GM19025 (cell line): ENCODE measurements at regions not wholly inside any gene's neighbourhood (a gene's known extent, or its start where the extent isn't known, plus 50 kb on each side); places are given as distances from the start of the nearest gene placed in this dataset.

ENCODE experiments used
- ATAC-seq: cut with Tn5 transposase; IDR thresholded peaks from one replicate; pipeline ENCODE4 v1.9.1; 2021; ENCODE audit warnings: mild to moderate bottlenecking, low read depth, moderate library complexity; ENCODE audit not compliant: unreplicated experiment

DNA sequence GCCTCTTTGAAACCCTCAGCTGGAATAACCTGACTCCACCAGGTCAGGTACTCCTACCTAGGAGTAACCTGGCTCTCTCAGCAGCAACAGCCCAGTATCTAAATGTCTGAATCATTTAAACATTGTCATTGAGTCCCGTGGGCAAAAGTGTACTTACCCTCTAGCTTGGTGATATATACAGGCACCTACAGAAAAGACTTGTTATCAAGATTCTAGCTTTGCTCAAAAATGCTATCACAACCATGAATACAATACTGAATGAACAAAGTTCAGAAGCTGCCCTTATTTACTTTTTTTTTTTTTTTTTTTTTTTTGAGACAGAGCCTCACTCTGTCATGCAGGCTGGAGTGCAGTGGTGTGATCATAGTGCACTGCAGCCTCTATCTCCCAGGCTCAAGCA, 268.2 kb downstream of the ZNF608 start:
- no peak for ATAC-seq

DNA sequence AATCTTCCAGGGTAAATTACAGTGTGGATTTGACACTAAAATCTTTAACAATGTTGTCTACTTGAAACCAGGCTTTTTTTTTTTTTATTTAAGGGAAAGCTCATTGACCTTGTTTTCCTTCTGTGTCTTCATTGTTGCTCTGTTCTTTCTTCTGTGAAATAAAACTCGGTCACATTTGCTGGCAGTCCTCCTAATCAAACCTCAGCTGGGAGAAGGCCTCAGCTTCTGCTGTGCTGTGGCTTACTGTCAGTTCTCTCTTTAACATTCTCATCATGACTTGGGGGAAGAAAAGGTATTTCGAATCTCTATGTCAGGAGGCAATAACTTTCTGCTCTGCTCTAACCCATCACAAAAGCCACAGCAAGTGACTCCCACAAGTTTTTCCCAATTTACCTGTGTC, 268.9 kb downstream of the ZNF608 start:
- ATAC-seq, result no peak

DNA sequence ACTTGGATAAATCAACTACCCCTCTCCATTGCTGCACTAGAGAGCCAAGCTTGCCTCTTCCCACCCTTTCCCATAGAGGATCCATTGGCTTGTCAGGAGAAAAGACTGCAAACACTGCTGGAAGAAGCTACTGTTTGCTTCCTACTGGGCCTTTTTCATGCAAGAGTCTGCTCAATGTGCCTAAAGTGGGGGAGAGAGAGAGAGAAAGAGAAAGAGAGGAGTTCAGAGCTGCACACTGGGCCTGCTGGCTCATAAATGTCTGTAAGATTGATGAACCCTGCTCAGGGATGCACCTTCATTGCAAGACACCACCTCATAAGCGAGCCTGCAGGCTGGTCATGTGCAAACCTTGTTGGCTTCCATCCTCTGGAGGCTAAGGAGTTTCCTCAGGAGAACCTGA, 269.4 kb downstream of the ZNF608 start:
- ATAC-seq, result no peak

DNA sequence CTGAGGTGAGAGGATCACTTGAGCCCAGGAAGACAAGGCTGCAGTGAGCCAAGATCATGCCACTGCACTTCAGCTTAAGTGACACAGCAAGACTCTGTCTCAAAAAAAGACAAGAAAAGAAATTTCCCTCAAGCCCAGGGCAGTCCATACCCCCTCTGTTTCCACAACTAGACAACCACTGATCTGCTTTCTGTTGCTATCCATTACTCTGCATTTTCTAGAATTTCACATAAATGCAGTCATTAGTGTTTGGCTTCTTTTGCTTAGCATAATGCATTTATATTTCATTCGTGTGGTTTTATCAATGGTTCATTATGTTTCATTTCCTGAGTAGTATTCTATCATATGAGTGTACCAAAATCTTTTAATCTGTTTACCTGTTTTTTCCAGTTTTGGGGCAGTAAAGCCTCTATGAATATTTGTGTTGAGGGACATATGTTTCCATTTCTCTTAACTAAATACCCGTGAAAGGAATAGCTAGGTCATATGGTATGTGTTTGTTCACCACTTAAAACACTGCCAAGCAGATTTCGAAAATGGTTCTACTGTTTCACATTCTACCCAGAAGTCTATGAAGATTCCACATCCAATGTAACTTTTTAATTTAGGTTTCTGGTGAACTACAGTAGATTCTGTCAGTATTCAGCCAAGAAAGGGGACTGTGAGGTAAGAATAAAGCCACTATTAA, 271.8 kb downstream of the ZNF608 start:
- no peak for ATAC-seq

DNA sequence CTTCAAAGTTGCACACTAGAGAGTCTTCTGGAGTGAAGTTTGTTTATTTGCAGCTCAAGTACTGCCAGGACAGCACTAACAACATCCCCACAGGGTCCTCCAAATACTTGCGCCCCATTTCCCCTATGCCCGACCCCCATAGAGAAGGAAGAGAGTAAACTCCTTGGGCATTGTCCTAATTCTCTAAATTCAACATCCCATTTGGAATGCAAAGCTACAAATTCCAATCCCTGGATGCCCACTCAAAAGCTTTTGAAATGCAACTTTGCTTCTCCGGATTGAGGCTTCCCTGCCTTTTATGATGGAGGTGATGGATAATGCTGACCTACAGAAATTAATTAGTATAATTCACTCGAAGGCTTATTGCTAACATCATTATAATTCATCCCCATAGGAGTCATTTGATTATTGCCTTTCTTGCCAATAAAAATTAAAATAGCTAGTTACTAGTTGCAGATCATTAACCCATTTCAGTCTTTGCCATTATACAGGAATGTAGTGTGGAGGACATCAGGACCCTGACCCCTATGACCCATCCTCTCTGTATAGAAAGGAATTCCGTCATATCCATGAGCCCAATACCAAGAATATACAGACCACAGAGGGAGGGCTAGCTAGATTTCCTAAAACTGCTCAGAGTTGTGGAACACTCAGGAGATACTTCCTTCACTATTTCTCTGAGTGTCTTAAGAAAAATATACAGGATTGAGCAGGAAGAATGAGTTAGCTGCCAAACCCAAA, 277.6 kb downstream of the ZNF608 start:
- no peak for ATAC-seq

DNA sequence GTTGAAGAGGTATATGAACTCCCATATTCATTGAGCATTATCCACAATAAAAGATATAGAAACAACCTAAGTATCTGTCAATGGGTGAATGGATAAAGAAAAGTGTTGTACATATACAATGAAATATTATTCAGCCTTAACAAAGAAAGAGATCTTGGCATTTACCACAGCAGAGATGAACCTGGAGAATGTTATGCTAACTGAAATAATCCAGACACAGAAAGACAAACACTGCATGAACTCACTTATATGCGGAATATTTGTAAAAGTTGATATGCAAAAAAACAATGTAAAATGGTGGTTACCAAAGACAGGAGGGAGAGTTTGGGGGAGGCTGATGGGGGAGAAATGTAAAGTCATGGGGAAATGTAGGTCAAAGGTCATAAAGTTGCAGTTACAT, 278.7 kb downstream of the ZNF608 start:
- no peak for ATAC-seq

DNA sequence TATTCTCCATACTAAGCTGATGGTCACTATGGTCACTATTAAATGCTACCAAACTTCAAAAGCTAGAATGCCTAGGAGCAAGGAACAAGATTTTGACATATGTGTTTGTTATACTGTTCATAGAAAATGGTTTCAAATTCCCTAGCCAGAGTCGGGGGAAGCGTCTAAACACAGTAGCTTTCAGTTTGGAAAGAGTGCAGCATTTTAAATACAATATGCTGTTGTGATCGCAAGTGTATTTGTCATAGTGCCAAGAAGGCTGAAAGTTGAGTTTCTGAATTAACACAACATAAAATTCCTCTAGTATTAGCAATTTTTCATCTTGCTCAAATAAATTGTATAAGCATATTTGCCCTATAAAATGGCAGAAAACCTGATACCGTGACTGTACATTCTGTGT, 280.4 kb downstream of the ZNF608 start:
- no peak for ATAC-seq

DNA sequence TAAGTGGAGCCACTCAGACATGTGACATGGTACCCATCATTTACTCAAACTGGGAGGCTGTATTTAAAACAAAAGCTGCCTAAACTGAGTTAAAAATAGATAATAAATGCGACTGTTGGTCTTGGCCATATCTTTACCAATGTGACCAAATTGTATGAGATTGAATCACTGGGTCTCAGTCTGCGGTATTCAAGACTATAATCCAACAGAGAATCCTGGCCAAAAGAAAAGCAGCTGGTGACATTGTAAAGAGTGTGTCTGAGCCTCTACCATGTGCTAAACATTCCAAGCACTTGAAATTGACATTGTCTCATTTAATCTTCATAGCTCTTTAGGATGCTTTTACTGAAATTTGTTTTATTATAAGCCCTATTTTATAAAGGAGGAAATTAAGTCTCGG, 282.6 kb downstream of the ZNF608 start:
- ATAC-seq, result no peak

DNA sequence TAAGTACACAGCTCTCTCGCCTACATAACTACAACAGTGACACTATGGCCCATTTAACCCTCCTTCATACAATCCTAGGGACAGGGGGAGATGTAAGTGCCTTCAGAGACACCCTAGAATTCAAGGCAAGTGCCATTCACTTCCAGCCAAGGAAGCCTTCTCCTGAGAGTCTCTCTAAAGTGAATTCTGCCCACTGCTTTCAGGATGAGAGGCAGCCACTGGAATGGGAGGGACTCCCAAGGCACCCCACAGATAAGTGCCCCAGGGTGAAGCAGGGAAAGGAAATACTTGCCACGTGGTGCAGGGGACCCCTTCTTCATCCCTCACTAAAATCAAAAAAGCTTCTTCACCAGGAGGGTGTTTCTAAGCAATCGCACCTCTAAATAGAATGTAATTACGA, 283.7 kb downstream of the ZNF608 start:
- ATAC-seq, result no peak

DNA sequence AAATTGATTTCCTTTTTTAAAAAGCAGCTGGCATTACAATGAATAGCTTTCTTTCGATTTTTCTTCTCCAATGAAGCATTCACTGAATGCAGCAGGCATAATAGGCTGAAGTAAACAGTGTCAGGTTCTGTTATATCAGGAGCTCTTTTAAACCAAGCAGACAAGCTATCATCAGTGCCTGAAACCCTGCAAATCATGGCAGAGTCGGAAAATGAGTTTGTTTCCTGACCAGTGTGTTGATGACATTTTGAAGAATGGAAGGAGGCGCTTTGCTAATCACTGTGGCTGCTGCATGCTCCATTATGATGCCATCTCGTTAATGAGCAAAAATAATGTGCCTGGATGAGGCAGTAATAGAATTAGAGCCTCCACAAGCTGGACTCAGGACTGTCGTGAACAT, 284.5 kb downstream of the ZNF608 start:
- ATAC-seq, result no peak

DNA sequence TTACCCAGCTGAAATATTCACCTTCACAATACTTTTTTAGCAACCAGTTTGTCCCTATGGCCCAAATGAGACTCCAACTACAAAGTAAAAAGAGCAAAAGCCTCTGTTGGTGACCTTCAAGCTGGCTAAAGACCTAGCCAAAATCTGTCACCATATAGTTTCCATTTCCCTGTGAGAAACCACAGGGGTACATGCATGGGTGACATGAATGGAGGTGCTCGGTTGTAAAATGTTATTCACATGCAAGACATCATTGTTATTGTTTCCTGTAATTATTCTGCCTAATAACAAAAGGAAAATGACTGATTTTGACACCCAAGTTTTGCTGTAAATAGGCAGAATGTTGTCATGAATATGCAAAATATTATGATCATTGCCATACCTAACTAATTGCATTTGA, 285.3 kb downstream of the ZNF608 start:
- ATAC-seq, result no peak

DNA sequence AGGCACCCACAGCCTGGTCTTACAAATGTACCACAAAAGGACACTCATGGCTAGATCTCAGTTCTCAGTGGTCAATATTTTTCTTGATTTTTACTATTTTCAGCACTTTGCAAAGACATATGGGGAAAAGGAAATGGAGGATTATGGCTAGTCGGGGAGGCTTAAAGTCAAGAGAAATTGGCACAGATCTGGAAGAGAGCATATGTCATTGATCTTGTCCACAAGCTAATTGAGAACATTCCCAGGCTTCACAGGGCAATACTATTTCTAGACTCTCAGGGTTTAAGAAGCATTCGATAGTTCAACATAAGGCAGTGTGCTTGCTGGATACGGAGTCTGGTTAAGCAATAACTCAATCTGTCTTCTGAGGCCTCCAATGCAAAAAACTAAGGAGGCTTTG, 285.8 kb downstream of the ZNF608 start:
- no peak for ATAC-seq

DNA sequence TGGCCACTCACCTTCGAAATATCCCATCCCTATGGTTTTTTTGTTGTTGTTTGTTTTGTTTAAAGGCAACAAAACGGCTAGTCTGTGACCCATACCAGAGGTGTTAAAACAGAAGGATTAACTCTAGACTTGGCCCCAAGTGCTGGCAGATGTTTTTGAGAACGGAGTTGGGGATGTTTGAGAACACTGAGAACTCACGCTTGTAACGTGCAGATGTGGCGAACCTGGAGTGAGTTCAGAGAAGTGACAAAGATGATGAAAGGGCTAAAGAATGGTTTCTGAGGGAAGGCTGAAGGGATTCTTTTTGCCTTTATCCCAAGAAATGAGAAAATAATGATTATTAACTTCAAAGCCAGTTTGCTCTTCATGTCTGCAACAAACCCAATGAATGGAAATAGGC, 286.5 kb downstream of the ZNF608 start:
- no peak for ATAC-seq

DNA sequence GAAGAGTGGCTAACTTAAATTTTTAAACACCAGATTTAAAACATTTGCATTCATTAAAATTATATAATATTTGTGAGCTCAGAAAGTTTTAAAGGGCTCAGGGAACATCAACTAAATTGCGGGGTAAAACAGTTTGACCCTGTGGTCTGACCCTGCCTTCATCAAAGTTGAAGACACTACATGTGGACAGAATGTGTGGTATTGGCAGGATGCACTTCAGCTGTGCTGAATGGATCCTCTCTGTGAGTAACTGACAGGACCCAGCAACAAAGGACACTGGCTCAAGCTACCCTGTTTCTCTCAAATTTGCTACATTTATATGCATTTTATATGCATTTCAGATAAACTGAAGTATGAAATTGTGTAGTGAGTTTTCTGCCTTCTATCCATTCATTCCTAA, 288.5 kb downstream of the ZNF608 start:
- no peak for ATAC-seq

DNA sequence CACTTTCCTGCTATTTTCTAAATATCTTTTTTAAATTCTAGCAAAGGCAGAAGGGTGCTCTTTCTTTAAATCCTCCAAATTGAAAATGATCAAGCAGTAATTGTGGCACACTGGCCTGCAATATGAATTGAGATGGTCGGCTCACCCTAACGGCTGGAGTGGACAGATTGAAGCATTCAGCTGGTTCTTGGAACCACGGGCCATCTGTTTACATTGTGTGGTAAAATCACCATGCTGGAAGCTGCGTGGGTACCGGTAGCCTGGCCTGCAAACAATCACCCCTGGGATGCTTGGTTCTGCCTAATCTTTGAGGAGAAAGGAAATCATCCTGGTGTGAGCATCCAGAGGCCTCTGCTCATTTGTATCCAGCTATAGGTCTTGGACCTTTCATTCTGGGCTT, 289.3 kb downstream of the ZNF608 start:
- no peak for ATAC-seq

DNA sequence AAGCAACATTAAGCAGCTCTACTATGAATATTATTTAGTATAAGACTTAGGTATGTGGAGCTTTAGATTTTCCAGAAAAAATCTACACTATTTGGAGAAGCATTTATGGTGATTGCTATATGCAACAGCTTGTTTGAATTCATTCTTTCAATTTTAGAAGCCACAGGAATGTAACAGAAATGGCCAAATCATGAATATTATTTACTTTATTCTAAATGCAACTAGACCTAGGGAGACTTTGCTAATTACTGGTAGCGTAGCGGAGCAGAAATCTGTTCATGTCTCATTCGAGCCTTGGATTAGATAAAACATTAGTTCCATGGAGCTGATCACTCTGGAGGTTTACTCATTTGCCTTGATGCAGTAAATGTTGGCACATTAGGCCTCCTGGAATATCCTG, 290.2 kb downstream of the ZNF608 start:
- no peak for ATAC-seq

DNA sequence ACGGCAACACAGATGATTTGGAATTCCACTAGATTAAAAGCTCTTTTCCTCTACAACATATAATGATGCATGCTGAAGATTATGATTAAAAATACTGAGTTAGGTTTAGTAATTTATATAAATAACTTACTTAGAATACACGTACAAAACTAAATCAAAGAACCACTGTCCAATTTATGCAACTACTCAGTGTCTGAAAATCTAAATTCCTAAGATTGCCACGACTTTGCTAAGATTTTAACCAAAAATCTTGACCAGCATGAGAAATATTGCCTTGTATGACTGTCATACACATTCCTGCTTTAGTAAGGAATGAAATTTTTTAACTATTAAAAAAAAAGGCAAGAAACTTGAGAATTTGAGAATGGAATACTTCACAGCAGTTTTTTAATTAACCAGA, 292.4 kb downstream of the ZNF608 start:
- ATAC-seq, result no peak

DNA sequence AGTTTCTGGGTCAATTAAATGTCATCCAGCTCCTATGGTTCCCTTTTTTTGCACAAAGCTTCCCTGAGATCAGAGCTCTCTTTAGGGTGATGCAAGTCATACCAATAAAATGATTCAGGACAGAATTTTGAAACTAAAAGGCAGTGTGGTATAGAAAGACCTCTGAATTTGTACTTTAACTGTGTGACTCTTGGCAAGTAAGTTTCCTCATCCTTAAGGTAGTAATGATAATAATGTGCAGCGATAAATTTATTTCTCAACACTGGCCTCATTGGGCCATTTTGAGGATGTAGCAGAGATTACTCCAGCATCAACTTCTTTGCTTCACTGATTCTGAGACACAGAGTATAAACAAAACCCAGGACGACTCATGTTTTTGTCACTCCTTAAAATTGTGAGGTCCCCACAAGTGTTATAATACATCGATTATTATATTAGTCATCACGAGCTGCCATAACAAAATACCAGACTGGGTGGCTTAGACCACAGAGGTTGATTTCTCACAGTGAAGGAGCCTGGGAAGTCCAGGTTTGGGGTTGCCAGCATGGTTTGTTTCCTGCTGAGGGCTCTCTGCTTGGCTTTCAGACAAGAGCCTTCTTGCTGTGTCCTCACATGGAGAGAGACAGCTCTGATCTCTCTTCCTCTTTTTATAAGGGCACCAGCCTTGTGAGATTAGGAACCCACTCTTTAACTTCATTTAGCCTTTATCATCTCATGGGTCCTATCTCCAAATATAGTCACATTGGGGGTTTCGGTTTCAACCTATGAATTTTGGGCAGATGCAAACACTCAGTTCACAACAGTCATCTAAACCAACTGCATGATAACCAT, 293.0 kb downstream of the ZNF608 start:
- ATAC-seq, result peak; percentile 90

DNA sequence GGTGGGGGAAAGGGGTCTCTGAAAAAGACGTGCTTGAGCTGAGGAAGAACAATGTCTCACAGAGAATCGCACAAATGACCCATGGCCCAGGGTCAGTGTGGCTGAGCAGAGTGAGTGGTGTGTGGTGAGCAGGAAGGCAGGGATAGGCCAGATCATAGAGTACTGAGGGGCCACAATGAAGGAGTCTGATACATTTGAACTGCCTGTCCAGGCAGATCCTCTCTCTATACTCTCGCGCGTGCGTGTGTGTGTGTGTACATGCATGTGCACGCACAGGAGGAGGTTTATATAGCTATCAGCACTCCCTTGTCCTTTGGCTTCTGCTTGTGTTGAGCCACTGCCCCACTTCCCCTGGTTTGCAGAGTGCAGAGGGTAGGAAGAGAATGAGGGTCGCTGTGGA, 294.0 kb downstream of the ZNF608 start:
- no peak for ATAC-seq

DNA sequence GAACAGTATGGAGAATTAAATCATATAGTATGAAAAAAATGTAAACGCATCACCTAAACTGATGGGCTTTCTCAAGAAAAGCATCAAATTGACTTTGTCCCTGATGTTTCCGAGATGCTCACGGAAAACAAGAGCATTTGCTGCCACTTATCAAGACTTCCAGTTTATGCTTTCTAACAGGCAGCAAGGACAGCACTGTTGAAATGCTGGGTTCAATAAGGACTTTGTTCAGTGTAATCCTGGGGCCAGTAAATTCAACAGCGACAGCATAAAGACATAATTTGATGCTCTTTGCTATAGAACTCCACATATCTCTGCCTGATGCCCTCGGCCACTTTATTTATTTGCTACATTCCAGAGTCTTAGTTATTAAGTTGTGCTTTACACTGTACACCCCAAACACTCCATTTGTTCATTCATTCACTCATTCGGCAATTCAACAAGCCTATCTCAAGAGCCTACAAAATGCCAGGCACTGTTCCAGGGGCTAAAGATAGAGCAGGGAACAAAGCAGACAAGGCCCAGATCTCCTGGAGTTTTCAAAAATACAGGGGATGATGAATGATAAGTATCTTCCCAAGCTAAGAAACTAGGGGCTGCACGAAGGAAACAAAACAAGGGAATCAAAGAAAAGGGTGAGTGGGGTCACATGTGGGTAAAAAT, 294.6 kb downstream of the ZNF608 start:
- no peak for ATAC-seq

DNA sequence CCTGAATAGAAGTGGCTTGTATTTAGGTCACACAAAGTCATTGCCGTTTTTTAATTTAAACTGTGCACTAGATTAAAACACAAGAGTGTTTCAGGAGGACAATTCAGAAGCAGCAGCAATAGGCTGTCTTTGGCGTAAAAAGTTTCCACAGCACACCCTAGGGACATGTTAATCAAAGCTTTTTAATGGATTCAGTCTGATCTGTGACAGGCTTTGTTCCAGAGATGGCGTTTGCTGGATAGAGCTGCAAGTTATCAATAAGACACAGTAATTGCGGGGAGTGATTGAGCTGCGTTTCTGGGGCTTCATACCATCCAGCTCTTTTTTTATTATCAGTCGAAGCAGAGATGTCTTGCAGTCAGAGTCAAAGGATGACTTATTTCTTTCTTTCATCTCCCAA, 300.3 kb downstream of the ZNF608 start:
- ATAC-seq, result no peak
